ENCODE measurements at regions not wholly inside any gene's neighbourhood (a gene's known extent, or its start where the extent isn't known, plus 50 kb on each side); places are given as distances from the start of the nearest gene placed in this dataset.
"Not testable (repeated sequence)": the region's sequence is repeated elsewhere in the genome, so short reads cannot be mapped to it uniquely, and the experiment has no call there.

DNA sequence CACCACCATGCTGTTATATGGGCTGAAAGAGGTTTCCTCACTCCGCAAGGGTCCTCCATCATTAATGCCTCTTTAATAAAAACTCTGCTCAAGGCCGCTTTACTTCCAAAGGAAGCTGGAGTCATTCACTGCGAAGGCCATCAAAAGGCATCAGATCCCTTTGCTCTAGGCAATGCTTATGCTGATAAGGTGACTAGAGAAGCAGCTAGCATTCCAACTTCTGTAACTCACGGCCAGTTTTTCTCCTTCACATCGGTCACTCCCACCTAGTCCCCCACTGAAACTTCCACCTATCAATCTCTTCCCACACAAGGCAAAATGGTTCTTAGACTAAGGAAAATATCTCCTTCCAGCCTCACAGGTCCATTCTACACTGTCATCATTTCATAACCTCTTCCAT, 124.2 kb upstream of the RMP24 start:
- not testable (repeated sequence) for TF ChIP-seq CTCF (conservative IDR thresholded peaks at IDR 0.05; ENCODE audit: low read length); EZH2phosphoT487 (IDR thresholded peaks at IDR 0.05; ENCODE audit: borderline replicate concordance)
